Astrocyte of the spinal cord (primary cell): ENCODE measurements at regions not wholly inside any gene's neighbourhood (a gene's known extent, or its start where the extent isn't known, plus 50 kb on each side); places are given as distances from the start of the nearest gene placed in this dataset.
"Not testable (repeated sequence)": the region's sequence is repeated elsewhere in the genome, so short reads cannot be mapped to it uniquely, and the experiment has no call there.

Source experiments
- DNase-seq: peaks from one replicate; pipeline ENCODE4 v3.0.0; 2011; ENCODE audit warnings: low read depth, low spot score
- H3K4me3 ChIP-seq: 2 replicates; pipeline ENCODE4 v1.5.1; 2011; ENCODE audit warnings: low read depth, mild to moderate bottlenecking, low read length, moderate library complexity
- in situ Hi-C: cut with HindIII; loops from 2 replicates; pipeline ENCODE4 v1.10.0; 2017; ENCODE audit warnings: low sequenced_read_pairs
- TF ChIP-seq, protein P1 (sequence below): IDR thresholded peaks from 2 replicates; pipeline ENCODE4 v1.5.1; 2012; ENCODE audit warnings: low read depth, mild to moderate bottlenecking, low read length, inconsistent platforms

DNA sequence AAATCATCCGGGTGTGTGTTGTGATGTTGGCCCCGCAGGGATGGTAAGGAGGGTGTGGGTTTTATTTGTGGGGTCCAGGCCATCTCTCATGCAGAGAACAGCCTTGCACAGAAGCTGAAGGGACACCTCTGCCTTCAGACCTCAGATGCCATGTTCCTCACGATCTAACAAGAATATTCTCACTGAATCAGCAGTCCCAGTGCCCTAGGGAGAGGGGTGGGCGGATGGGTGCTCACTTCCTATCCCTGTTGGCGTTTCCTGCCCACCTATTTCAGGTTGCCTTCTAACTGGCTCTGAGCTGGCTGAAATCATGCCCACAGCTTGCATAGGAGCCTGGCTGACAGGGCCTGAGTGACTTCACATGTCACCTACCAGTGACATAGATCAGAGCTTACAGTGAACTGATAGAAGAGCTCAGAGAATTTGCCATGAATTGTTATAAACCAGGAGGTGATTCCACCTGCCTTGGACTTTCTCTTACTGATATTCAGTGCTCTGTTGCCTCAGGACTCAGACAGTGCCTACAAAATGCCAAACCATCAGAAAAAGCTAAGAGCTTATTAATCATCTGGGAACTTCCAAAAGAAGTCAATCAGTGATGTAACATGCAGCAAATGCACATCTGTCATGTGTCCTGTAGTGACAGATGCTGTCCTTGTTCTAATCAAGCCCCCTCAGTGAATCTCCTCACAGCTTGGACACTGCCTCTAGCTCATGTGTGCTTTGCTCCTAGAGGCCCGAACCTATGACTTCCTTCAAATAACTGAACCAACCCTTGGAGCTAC lies 186.8 kb upstream of the ADRA1D start:
- in situ Hi-C loops: no loop called here
- DNase-seq: no peak
- TF ChIP-seq, protein P1, sequence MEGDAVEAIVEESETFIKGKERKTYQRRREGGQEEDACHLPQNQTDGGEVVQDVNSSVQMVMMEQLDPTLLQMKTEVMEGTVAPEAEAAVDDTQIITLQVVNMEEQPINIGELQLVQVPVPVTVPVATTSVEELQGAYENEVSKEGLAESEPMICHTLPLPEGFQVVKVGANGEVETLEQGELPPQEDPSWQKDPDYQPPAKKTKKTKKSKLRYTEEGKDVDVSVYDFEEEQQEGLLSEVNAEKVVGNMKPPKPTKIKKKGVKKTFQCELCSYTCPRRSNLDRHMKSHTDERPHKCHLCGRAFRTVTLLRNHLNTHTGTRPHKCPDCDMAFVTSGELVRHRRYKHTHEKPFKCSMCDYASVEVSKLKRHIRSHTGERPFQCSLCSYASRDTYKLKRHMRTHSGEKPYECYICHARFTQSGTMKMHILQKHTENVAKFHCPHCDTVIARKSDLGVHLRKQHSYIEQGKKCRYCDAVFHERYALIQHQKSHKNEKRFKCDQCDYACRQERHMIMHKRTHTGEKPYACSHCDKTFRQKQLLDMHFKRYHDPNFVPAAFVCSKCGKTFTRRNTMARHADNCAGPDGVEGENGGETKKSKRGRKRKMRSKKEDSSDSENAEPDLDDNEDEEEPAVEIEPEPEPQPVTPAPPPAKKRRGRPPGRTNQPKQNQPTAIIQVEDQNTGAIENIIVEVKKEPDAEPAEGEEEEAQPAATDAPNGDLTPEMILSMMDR: no peak
- no peak overlapping the region for H3K4me3 ChIP-seq

DNA sequence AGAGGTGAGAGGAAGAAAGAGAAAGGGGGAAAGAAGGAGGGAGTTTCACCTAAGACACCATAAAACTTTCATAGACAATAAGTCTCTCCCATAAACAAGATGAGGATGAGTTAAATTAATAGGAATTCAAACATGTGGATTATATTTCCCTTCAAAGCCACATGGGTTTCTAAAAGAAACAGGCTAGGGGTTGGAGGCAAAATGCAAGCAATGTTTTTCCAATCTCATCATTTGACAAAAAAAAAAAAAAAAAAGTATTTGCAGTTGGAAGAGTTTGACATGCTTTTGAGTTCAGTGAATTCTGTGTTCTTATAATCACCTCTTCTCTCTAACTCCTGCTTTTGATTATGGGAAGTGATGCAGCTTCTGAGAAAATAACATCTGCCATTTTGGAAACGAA lies 186.1 kb upstream of the ADRA1D start:
- peak; percentile 40 for DNase-seq
- no peak overlapping the region for H3K4me3 ChIP-seq
- TF ChIP-seq, protein P1: no peak
- in situ Hi-C loops: no loop called here

DNA sequence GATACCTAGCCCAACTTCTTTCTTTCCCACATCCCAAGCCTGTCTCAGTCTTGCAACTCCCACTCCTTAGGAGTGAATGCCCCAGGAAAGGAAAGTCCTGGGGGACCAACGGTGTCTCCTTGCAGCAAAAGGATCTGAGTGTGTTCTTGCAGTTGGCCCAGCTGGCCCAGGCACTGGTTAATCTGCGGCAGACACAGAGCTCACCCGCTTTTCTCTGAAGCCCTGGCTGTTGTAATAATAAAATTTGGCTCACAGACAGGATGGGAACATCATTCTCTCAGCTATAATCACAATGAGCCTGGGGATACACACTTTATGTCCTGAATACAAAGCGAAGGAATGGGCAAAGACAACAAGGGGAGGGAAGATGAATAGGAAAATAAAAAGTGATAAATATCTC lies 185.6 kb upstream of the ADRA1D start:
- TF ChIP-seq, protein P1: no peak
- DNase-seq: no peak
- in situ Hi-C loops: no loop called here
- no peak overlapping the region for H3K4me3 ChIP-seq

DNA sequence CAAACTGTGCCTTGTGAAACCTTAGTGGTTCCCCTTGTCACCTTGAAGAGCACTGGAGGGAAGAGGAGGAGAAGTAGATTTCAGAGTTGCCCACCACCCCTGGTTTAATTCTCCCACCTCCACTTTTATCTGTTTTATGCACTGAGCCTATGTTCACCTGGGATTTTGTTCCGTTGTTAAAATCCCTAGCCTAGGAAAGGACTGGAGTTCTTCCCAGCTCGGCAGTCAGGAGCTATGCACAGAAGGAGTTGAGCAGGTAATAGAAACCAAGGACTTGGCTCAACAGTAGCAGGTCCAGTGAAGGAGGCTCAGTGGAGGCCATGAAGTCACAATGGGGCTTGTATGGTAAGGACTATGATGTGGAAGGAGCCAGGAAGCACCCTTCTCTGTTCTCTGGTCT lies 182.4 kb upstream of the ADRA1D start:
- in situ Hi-C loops: no loop called here

DNA sequence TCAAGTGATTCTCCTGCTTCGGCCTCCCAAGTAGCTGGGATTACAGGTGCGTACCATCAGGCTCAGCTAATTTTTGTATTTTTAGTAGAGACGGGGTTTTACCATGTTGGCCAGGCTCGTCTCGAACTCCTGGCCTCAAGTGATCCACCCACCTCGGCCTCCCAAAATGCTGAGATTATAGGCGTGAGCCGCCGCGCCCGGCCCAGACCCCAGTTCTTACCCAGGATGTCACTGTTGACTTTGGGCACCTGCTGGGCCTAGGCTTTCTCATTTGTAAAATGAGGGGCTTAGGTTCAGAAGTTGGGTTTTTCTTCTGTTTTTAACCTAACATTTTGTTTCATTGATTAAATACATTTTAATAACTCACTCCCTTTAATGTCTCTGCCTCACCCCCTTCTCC lies 181.7 kb upstream of the ADRA1D start:
- H3K4me3 ChIP-seq, DNase-seq, in situ Hi-C loops: not testable (repeated sequence)

More for the DNA sequence above, 182.4 kb upstream of the ADRA1D start:
- H3K4me3 ChIP-seq: no peak overlapping the region
- DNase-seq: no peak
- TF ChIP-seq, protein P1: no peak

DNA sequence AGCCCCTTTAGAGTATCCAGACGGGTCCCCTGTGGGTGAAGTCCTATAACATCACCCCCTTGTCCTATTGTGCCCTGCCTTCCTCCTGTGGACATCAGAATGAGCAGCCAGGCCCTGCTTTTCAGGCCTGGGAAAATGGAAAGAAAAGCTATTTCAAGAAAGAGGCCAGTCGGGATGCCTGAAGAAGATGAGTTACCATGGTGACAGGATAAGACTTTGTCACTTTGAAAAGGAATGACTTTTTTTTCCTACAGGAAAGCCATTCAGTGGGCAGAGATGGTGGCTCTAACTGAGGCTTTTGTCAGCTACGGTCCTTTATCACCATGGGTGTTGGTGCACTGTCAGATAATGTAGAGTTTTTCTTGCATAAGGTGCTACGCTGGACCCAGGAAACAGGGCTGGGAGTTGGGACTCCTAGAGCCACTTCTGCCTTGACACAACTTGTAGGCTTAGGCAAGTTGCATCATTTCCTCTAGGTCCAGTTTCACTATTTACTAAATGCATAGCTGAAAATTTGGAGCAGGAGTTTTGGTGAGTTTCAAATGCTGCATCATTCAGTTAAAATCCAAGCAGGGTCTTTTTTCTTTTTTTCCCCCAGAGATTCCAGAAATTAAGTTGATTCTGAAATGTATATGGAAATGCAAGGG lies 179.0 kb upstream of the ADRA1D start:
- no peak for DNase-seq
- no peak overlapping the region for H3K4me3 ChIP-seq
- TF ChIP-seq, protein P1: no peak
- in situ Hi-C loops: no loop called here

DNA sequence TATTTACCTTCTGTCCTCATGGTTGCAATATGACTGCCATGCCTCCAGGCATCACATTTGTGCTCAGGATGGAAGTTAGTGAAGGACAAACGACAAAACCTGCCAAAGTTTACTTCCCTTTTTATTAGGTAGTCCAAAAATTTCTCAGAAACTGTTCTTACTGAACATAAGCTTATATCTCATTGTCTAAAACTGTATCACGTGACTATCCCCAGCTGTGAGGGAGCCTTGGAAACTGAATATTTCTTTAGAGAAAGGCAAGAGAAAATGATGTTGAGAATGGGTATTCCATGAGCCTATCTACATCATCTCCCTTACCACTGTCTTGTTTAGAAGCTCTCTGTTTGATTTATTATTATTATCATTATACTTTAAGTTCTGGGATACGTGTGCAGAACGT lies 169.1 kb upstream of the ADRA1D start:
- in situ Hi-C loops: no loop called here
- no peak for DNase-seq
- TF ChIP-seq, protein P1: no peak

More for the DNA sequence above, 169.1 kb upstream of the ADRA1D start:
- H3K4me3 ChIP-seq: no peak overlapping the region
